ENCODE measurements at regions not wholly inside any gene's neighbourhood (a gene's known extent, or its start where the extent isn't known, plus 50 kb on each side); places are given as distances from the start of the nearest gene placed in this dataset.

- TF ChIP-seq CTCF (conservative IDR thresholded peaks at IDR 0.05; ENCODE audit: low read length) (no peak), EZH2phosphoT487 (IDR thresholded peaks at IDR 0.05; ENCODE audit: borderline replicate concordance) (no peak)
Measured at GRCh38 chr6:8157839-8158238, 55.5 kb upstream of the EEF1E1 start.
